GM18907 (cell line): ENCODE measurements at regions not wholly inside any gene's neighbourhood (a gene's known extent, or its start where the extent isn't known, plus 50 kb on each side); places are given as distances from the start of the nearest gene placed in this dataset.
A peak's percentile ranks its signal among the peaks of the same experiment; 100 is the strongest.
"Not testable (repeated sequence)": the region's sequence is repeated elsewhere in the genome, so short reads cannot be mapped to it uniquely, and the experiment has no call there.

Experiments
- ATAC-seq: cut with Tn5 transposase; IDR thresholded peaks from one replicate; pipeline ENCODE4 v1.9.1; 2021; ENCODE audit warnings: mild to moderate bottlenecking, moderate library complexity; ENCODE audit not compliant: unreplicated experiment

- ATAC-seq: peak; percentile 35
Observed at GRCh38 chr12:92987362-92987761, 58.3 kb upstream of the EEA1 start.

- peak; percentile 87 for ATAC-seq
Observed at GRCh38 chr12:92987846-92988621, 58.9 kb upstream of the EEA1 start.

- no peak for ATAC-seq
Observed at GRCh38 chr12:92988622-92989130, 59.6 kb upstream of the EEA1 start.

- ATAC-seq: peak; percentile 41
Observed at GRCh38 chr12:92989715-92990484, 60.8 kb upstream of the EEA1 start.

- no peak for ATAC-seq
Observed at GRCh38 chr12:92991134-92991533, 62.0 kb upstream of the EEA1 start.

GRCh38 chr12:92992041-92992440, 62.9 kb upstream of the EEA1 start:
- ATAC-seq: no peak

- no peak for ATAC-seq
Observed at GRCh38 chr12:92993259-92993658, 64.2 kb upstream of the EEA1 start.

- peak; percentile 82 for ATAC-seq
Observed at GRCh38 chr12:92995258-92995903, 66.3 kb upstream of the EEA1 start.

GRCh38 chr12:93000026-93000425, 70.9 kb upstream of the EEA1 start:
- no peak for ATAC-seq

GRCh38 chr12:93001407-93001806, 72.3 kb upstream of the EEA1 start:
- ATAC-seq: no peak

- no peak for ATAC-seq
Observed at GRCh38 chr12:93002293-93003054, 73.4 kb upstream of the EEA1 start.

GRCh38 chr12:93003531-93004239, 74.6 kb upstream of the EEA1 start:
- ATAC-seq: no peak

GRCh38 chr12:93005928-93006392, 76.9 kb upstream of the EEA1 start:
- ATAC-seq: no peak

- no peak for ATAC-seq
Observed at GRCh38 chr12:93006471-93007208, 77.5 kb upstream of the EEA1 start.

- ATAC-seq: no peak
Observed at GRCh38 chr12:93007544-93007943, 78.4 kb upstream of the EEA1 start.

- ATAC-seq: peak; percentile 72
Observed at GRCh38 chr12:93008044-93008778, 79.1 kb upstream of the EEA1 start.

- ATAC-seq: not testable (repeated sequence)
Observed at GRCh38 chr12:93008880-93009279, 79.8 kb upstream of the EEA1 start.

- ATAC-seq: peak; percentile 56
Observed at GRCh38 chr12:93009533-93009932, 80.4 kb upstream of the EEA1 start.

- ATAC-seq: no peak
Observed at GRCh38 chr12:93010461-93010860, 81.4 kb upstream of the EEA1 start.
